ENCODE measurements at regions not wholly inside any gene's neighbourhood (a gene's known extent, or its start where the extent isn't known, plus 50 kb on each side); places are given as distances from the start of the nearest gene placed in this dataset.

DNA sequence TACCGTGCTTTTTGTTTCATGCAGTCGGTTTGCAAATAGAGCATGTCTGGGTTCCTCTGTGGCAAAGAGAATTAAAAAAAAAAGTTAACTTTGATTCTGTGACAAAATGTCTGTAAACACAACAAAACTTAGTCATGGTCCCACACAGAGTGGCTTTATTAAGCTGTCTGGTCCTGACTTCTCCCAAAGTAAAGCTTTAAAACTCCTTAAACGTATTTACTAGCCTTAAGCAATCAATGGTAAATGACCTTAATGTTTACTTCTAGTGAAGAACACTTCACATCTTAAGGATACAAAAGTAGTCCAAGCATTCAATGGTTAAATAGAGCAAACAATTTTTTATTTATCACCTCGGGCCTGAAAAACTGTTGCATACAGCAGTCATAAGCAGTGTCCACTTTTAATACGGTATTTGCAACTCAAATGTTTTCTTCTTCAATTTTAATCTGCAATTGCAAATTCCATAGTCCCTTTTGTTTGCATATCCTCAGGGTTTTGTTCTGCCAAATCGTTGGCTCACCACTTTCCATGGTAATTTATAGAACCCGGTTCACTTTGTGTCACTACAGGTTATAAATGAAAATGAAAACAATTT is 453.0 kb upstream of the MIS18BP1 start:
- TF ChIP-seq, protein P1, sequence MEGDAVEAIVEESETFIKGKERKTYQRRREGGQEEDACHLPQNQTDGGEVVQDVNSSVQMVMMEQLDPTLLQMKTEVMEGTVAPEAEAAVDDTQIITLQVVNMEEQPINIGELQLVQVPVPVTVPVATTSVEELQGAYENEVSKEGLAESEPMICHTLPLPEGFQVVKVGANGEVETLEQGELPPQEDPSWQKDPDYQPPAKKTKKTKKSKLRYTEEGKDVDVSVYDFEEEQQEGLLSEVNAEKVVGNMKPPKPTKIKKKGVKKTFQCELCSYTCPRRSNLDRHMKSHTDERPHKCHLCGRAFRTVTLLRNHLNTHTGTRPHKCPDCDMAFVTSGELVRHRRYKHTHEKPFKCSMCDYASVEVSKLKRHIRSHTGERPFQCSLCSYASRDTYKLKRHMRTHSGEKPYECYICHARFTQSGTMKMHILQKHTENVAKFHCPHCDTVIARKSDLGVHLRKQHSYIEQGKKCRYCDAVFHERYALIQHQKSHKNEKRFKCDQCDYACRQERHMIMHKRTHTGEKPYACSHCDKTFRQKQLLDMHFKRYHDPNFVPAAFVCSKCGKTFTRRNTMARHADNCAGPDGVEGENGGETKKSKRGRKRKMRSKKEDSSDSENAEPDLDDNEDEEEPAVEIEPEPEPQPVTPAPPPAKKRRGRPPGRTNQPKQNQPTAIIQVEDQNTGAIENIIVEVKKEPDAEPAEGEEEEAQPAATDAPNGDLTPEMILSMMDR (IDR thresholded peaks at IDR 0.05): no peak
- TF ChIP-seq FOSL2 (IDR thresholded peaks at IDR 0.05; ENCODE audit: borderline replicate concordance, low read depth) (no peak), YY1 (IDR thresholded peaks at IDR 0.05; ENCODE audit: low read depth) (no peak), TEAD4 (IDR thresholded peaks at IDR 0.05; ENCODE audit: borderline replicate concordance, insufficient read depth) (no peak), TCF12 (IDR thresholded peaks at IDR 0.05) (no peak), RCOR1 (IDR thresholded peaks at IDR 0.05; ENCODE audit: low read length) (no peak), POLR2AphosphoS5 (IDR thresholded peaks at IDR 0.05; ENCODE audit: low read depth, low read length) (no peak), EP300 (IDR thresholded peaks at IDR 0.05; ENCODE audit: borderline replicate concordance in 1 of 2, low read depth in 1 of 2, low read length in 1 of 2) (no peak), TAF1 (IDR thresholded peaks at IDR 0.05; ENCODE audit: borderline replicate concordance, low read depth, low read length) (no peak)
- TF ChIP-seq, protein P2, sequence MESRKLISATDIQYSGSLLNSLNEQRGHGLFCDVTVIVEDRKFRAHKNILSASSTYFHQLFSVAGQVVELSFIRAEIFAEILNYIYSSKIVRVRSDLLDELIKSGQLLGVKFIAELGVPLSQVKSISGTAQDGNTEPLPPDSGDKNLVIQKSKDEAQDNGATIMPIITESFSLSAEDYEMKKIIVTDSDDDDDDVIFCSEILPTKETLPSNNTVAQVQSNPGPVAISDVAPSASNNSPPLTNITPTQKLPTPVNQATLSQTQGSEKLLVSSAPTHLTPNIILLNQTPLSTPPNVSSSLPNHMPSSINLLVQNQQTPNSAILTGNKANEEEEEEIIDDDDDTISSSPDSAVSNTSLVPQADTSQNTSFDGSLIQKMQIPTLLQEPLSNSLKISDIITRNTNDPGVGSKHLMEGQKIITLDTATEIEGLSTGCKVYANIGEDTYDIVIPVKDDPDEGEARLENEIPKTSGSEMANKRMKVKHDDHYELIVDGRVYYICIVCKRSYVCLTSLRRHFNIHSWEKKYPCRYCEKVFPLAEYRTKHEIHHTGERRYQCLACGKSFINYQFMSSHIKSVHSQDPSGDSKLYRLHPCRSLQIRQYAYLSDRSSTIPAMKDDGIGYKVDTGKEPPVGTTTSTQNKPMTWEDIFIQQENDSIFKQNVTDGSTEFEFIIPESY (IDR thresholded peaks at IDR 0.05; ENCODE audit: borderline replicate concordance, low read depth): no peak
- TF ChIP-seq, protein P3, sequence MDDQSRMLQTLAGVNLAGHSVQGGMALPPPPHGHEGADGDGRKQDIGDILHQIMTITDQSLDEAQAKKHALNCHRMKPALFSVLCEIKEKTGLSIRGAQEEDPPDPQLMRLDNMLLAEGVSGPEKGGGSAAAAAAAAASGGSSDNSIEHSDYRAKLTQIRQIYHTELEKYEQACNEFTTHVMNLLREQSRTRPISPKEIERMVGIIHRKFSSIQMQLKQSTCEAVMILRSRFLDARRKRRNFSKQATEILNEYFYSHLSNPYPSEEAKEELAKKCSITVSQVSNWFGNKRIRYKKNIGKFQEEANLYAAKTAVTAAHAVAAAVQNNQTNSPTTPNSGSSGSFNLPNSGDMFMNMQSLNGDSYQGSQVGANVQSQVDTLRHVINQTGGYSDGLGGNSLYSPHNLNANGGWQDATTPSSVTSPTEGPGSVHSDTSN (IDR thresholded peaks at IDR 0.05): no peak
